Transverse colon (tissue), 4 donors: ENCODE measurements at regions not wholly inside any gene's neighbourhood (a gene's known extent, or its start where the extent isn't known, plus 50 kb on each side); places are given as distances from the start of the nearest gene placed in this dataset.

Source experiments
- EP300 ChIP-seq: sonication (generic); formaldehyde crosslinking; IDR thresholded peaks from one replicate; pipeline ENCODE4 v1.6.1; 2017; ENCODE audit warnings: antibody characterized with exemption, low read depth
- POLR2A ChIP-seq: fragments of 450-650 bp; IDR thresholded peaks from one replicate; pipeline ENCODE4 v1.6.1; 2016; ENCODE audit warnings: antibody characterized with exemption, mild to moderate bottlenecking, moderate library complexity
- POLR2AphosphoS5 ChIP-seq, 3 donors: sonication (generic); formaldehyde crosslinking; IDR thresholded peaks; one replicate each; pipeline ENCODE4 v1.6.1; 2016; ENCODE audit warnings: antibody characterized with exemption in 3 of 3
- TF ChIP-seq, protein P1 (sequence below), 5 experiments: fragments of 200-600 bp in 3 of 5; fragments of 450-650 bp in 2 of 5; sonication (generic) in 3 of 5; IDR thresholded peaks; 1 replicate in 2 of 5; 2 replicates in 3 of 5; pipeline ENCODE4 v1.5.1; 2016 to 2017; ENCODE audit warnings: antibody characterized with exemption in 5 of 5, inconsistent platforms in 3 of 5, mild to moderate bottlenecking in 2 of 5, moderate library complexity in 1 of 5

DNA sequence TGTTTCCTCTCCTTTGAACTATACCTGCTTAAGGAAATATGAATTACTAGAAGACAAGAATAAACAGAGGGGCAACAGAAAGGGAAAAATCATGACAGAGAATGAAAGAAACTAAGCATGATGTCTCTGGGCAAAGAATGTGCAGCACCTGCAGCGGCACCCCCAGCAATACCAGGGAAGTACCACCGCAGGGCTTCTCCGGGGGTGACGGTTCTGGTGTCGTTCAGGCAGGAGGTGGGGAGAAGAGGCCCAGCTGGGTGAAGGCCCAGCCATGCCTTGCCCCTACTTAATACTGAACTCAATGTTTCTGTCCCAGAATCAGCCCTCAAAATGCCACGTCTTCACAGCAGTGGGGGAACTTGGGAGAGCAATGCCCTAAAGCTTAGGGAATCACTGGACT lies 337.6 kb downstream of the CDC14C start:
- TF ChIP-seq, protein P1, sequence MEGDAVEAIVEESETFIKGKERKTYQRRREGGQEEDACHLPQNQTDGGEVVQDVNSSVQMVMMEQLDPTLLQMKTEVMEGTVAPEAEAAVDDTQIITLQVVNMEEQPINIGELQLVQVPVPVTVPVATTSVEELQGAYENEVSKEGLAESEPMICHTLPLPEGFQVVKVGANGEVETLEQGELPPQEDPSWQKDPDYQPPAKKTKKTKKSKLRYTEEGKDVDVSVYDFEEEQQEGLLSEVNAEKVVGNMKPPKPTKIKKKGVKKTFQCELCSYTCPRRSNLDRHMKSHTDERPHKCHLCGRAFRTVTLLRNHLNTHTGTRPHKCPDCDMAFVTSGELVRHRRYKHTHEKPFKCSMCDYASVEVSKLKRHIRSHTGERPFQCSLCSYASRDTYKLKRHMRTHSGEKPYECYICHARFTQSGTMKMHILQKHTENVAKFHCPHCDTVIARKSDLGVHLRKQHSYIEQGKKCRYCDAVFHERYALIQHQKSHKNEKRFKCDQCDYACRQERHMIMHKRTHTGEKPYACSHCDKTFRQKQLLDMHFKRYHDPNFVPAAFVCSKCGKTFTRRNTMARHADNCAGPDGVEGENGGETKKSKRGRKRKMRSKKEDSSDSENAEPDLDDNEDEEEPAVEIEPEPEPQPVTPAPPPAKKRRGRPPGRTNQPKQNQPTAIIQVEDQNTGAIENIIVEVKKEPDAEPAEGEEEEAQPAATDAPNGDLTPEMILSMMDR (IDR thresholded peaks at IDR 0.05), result no peak
- no peak for TF ChIP-seq POLR2AphosphoS5 (IDR thresholded peaks at IDR 0.05)
- TF ChIP-seq POLR2A, result no peak
- TF ChIP-seq EP300, result no peak
